HepG2 (cell line): ENCODE measurements at regions not wholly inside any gene's neighbourhood (a gene's known extent, or its start where the extent isn't known, plus 50 kb on each side); places are given as distances from the start of the nearest gene placed in this dataset.

Source experiments
- ATAC-seq: fragments of 200-7000 bp; cut with Tn5 transposase; 3 replicates; pipeline ENCODE4 v1.9.1; 2020; ENCODE audit warnings: mild to moderate bottlenecking, moderate library complexity
- BruUV-seq: library from RNA; stranded (reverse); fragments of 400-500 nt; replicated peaks from 2 replicates; lab custom pipeline; 2021; lab: Mats Ljungman, UMichigan
- CTCF ChIA-PET: fragments of 300-600 bp; formaldehyde crosslinking; extraction: SDS; loops from one replicate; lab custom pipeline; 2021; ENCODE audit warnings: low total read pairs, inconsistent platforms, low intra/inter-chr PET ratio; lab: Yijun Ruan, JAX
- POLR2A ChIA-PET: fragments of 350-600 bp; sonication (Branson Sonifier 250); formaldehyde crosslinking; loops from one replicate; lab custom pipeline; 2020; ENCODE audit warnings: antibody characterized with exemption, inconsistent platforms; lab: Yijun Ruan, JAX
- DNase-seq: peaks from one replicate; pipeline ENCODE4 v3.0.0-alpha.2; 2015; ENCODE audit warnings: low spot score
- FAIRE-seq: peaks from 3 replicates; lab custom pipeline; 2011; peaks lifted over from hg19 to GRCh38; lab: Jason Lieb, UNC
- H2AFZ ChIP-seq: one replicate; pipeline ENCODE4 v1.6.1; 2011; ENCODE audit warnings: low read length, inconsistent platforms
- H3K27ac ChIP-seq: fragments of 300-600 bp; 3 replicates; pipeline ENCODE4 v1.8.0; 2011; ENCODE audit warnings: mixed run types, mild to moderate bottlenecking, mixed read lengths, low read length, inconsistent platforms; ENCODE audit not compliant: insufficient read depth; ENCODE audit errors: extremely low read length
- H3K27me3 ChIP-seq, 2 experiments: fragments of 200-600 bp in 1 of 2; 2 replicates in 1 of 2; 3 replicates in 1 of 2; pipeline versions ENCODE4 v1.6.0 to v1.8.0; 2011; ENCODE audit warnings: low read length in 2 of 2, mild to moderate bottlenecking in 2 of 2, moderate library complexity in 2 of 2, inconsistent platforms in 1 of 2; ENCODE audit not compliant: insufficient read depth in 2 of 2, control insufficient read depth in 1 of 2
- H3K36me3 ChIP-seq, 2 experiments: fragments of 200-600 bp in 1 of 2; replicated peaks in 1 of 2; 2 replicates in 1 of 2; 3 replicates in 1 of 2; pipeline versions ENCODE4 v1.5.1 to v1.8.0; 2011; ENCODE audit warnings: low read length in 2 of 2, inconsistent platforms in 1 of 2; ENCODE audit not compliant: insufficient read depth in 2 of 2, control insufficient read depth in 1 of 2
- H3K4me1 ChIP-seq: 2 replicates; pipeline ENCODE4 v1.5.1; 2012; ENCODE audit warnings: low read length, inconsistent platforms; ENCODE audit not compliant: insufficient read depth
- H3K4me2 ChIP-seq: 2 replicates; pipeline ENCODE4 v1.6.0; 2011; ENCODE audit warnings: low read depth, low read length, inconsistent platforms
- H3K4me3 ChIP-seq, 3 experiments: fragments of 200-600 bp in 1 of 3; sonication (generic), shearing (Covaris generic) in 1 of 3; replicated peaks in 1 of 3; 2 replicates each; pipeline ENCODE4 v1.5.1; 2011 to 2016; ENCODE audit warnings: low read length in 3 of 3, inconsistent platforms in 2 of 3, low read depth in 2 of 3, mild to moderate bottlenecking in 2 of 3, control low read depth in 1 of 3, mixed read lengths in 1 of 3; ENCODE audit not compliant: insufficient read depth in 1 of 3
- H3K79me2 ChIP-seq: one replicate; pipeline ENCODE4 v1.6.1; 2011; ENCODE audit warnings: low read length, inconsistent platforms; ENCODE audit not compliant: insufficient read depth
- H3K9ac ChIP-seq: 2 replicates; pipeline ENCODE4 v1.6.0; 2011; ENCODE audit warnings: mild to moderate bottlenecking, low read depth, low read length, inconsistent platforms; ENCODE audit not compliant: insufficient read depth
- H3K9me3 ChIP-seq: 2 replicates; pipeline ENCODE4 v1.5.1; 2012; ENCODE audit warnings: mild to moderate bottlenecking, low read length
- H4K20me1 ChIP-seq: 2 replicates; pipeline ENCODE4 v1.6.0; 2011; ENCODE audit warnings: inconsistent platforms, mild to moderate bottlenecking, low read length, moderate library complexity; ENCODE audit not compliant: insufficient read depth
- ASH2L ChIP-seq: fragments of 300-600, 200-600 bp; sonication (generic); IDR thresholded peaks from 2 replicates; pipeline ENCODE4 v1.7.0; 2017; ENCODE audit warnings: low read depth, mild to moderate bottlenecking, moderate library complexity, mixed read lengths, low read length; ENCODE audit not compliant: insufficient read length
- EHMT2 ChIP-seq: fragments of 200-600 bp; sonication (generic); IDR thresholded peaks from 2 replicates; pipeline ENCODE4 v1.7.0; 2017; ENCODE audit warnings: antibody characterized with exemption, low read depth, low read length, borderline replicate concordance
- HNF1B ChIP-seq: sonication (generic); formaldehyde crosslinking; IDR thresholded peaks from 2 replicates; pipeline ENCODE4 v1.5.1; 2020; ENCODE audit warnings: mild to moderate bottlenecking, moderate library complexity, missing genetic modification reagents
- HNF4A ChIP-seq: sonication (generic); formaldehyde crosslinking; IDR thresholded peaks from 2 replicates; pipeline ENCODE4 v1.4.0; 2020; ENCODE audit warnings: missing genetic modification reagents
- KLF16 ChIP-seq, 2 experiments: sonication (generic) in 1 of 2; formaldehyde crosslinking in 1 of 2; IDR thresholded peaks; 2 replicates each; pipeline versions ENCODE4 v1.6.1 to v1.8.0; 2016 to 2023; ENCODE audit warnings: missing genetic modification reagents in 2 of 2, missing compliant biosample characterization in 1 of 2
- RBM22 ChIP-seq: fragments of 200-400 bp; formaldehyde crosslinking; optimal IDR thresholded peaks from 2 replicates; pipeline ENCODE3; 2017; ENCODE audit warnings: mild to moderate bottlenecking, low read length, moderate library complexity
- RCOR2 ChIP-seq: IDR thresholded peaks from 2 replicates; pipeline ENCODE4 v1.6.1; 2016; ENCODE audit warnings: missing biosample characterization, missing genetic modification reagents
- SMAD3 ChIP-seq: sonication (generic); formaldehyde crosslinking; IDR thresholded peaks from 2 replicates; pipeline ENCODE4 v1.4.0; 2020; ENCODE audit warnings: missing genetic modification reagents
- SNRNP70 ChIP-seq: fragments of 200-400 bp; formaldehyde crosslinking; IDR thresholded peaks from 2 replicates; pipeline ENCODE4 v1.6.1; 2017; ENCODE audit warnings: mild to moderate bottlenecking, low read depth, low read length, moderate library complexity
- TAF1 ChIP-seq: sonication (generic); formaldehyde crosslinking; IDR thresholded peaks from 2 replicates; pipeline ENCODE4 v1.4.0; 2020; ENCODE audit warnings: missing genetic modification reagents
- ZFP41 ChIP-seq: sonication (generic); formaldehyde crosslinking; IDR thresholded peaks from 2 replicates; pipeline ENCODE4 v1.4.0; 2020; ENCODE audit warnings: mild to moderate bottlenecking, missing genetic modification reagents, borderline replicate concordance
- ZNF251 ChIP-seq: sonication (generic); formaldehyde crosslinking; IDR thresholded peaks from 2 replicates; pipeline ENCODE4 v1.9.0; 2021; ENCODE audit warnings: mild to moderate bottlenecking, missing genetic modification reagents
- ZNF552 ChIP-seq: sonication (generic); formaldehyde crosslinking; IDR thresholded peaks from 2 replicates; pipeline ENCODE4 v1.9.0; 2022; ENCODE audit warnings: missing genetic modification reagents, mild to moderate bottlenecking, borderline replicate concordance
- ZNF850 ChIP-seq: sonication (generic); formaldehyde crosslinking; conservative IDR thresholded peaks from 2 replicates; pipeline ENCODE4 v1.9.0; 2021; ENCODE audit warnings: mild to moderate bottlenecking, missing genetic modification reagents
- ZSCAN25 ChIP-seq: sonication (generic); formaldehyde crosslinking; IDR thresholded peaks from 2 replicates; pipeline ENCODE4 v1.8.0; 2022; ENCODE audit warnings: mild to moderate bottlenecking, missing genetic modification reagents
- ZSCAN29 ChIP-seq: sonication (generic); formaldehyde crosslinking; conservative IDR thresholded peaks from 2 replicates; pipeline ENCODE4 v1.4.0; 2020; ENCODE audit warnings: mild to moderate bottlenecking, missing genetic modification reagents
- WGBS: methylation state at CpG from one replicate; pipeline ENCODE4 v1.1.6; 2017; ENCODE audit warnings: low lambda C conversion rate; 5-methylcytosine and 5-hydroxymethylcytosine counted together
- in situ Hi-C: cut with HindIII; loops from 2 replicates; pipeline ENCODE4 v1.10.0; 2017; ENCODE audit warnings: low pct_unique_long_range_greater_than_20kb; ENCODE audit not compliant: extremely low pct_ligation_motif_present
- intact Hi-C: fragments of 100-400 bp; cut with micrococcal nuclease; formaldehyde crosslinking; loops from one replicate; pipeline ENCODE4 v1.10.0; 2022; ENCODE audit not compliant: unreplicated experiment
- TF ChIP-seq, protein P1 (sequence below): sonication (generic); formaldehyde crosslinking; IDR thresholded peaks from 2 replicates; pipeline ENCODE4 v1.5.0; 2020; ENCODE audit warnings: missing genetic modification reagents
- TF ChIP-seq, protein P2 (sequence below): sonication (generic); formaldehyde crosslinking; IDR thresholded peaks from 2 replicates; pipeline ENCODE4 v1.4.0; 2020; ENCODE audit warnings: missing genetic modification reagents

DNA sequence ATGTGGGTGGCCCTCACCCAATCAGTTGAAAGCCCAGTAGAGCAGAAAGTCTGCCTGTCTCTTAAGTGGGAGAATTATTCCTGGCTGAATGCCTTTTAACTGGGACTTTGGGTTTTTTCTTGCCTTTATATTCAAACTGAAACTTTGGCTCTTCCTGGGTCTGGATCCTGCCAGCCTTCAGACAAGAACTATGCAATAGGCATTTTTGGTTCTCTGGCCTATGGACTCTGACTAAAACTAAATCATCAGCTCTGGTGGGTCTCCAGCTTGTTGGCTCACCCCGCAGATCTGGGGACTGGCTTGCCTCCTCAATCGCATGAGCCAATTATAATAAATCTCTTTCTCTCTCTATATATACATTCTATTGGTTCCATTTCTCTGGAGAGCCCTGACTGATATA lies 173.0 kb upstream of the IGF1 start:
- no peak overlapping the region for H3K27ac ChIP-seq
- ChIA-PET POLR2A (no interaction called here), CTCF (no interaction called here)
- no peaks in the 10 kb centered on the region for H3K79me2 ChIP-seq
- H3K4me2 ChIP-seq: no peak overlapping the region
- DNase-seq (no peak), FAIRE-seq (no peak), ATAC-seq (no peak)
- peaks cover 16% of the 10 kb centered on the region for H3K9me3 ChIP-seq
- BruUV-seq: no TSS peak
- H3K4me3 ChIP-seq: no peak overlapping the region
- H4K20me1 ChIP-seq: no peaks in the 10 kb centered on the region
- intact Hi-C loops: no loop called here
- H3K4me1 ChIP-seq: no peaks in the 10 kb centered on the region
- H2AFZ ChIP-seq: no peak overlapping the region
- WGBS: 19% methylated on average over 2 of the region's 2 CpGs
- H3K27me3 ChIP-seq: no peaks in the 10 kb centered on the region; a peak in 1 of 5 replicates
- H3K36me3 ChIP-seq: no peaks in the 10 kb centered on the region
- H3K9ac ChIP-seq: no peak overlapping the region
- in situ Hi-C loops: no loop called here
- TF ChIP-seq RCOR2 (CRISPR knock-in tag) (no peak), HNF1B (no peak), ZNF850 (CRISPR knock-in tag) (no peak), ZNF251 (CRISPR knock-in tag) (no peak), KLF16 (CRISPR knock-in tag; IDR thresholded peaks at IDR 0.05) (no peak), ZSCAN25 (no peak), ZSCAN29 (CRISPR knock-in tag) (no peak), ASH2L (no peak), TAF1 (no peak), ZNF552 (no peak), ZFP41 (CRISPR knock-in tag) (no peak), SMAD3 (CRISPR knock-in tag) (no peak), RBM22 (no peak), SNRNP70 (no peak), EHMT2 (no peak), HNF4A (CRISPR knock-in tag) (no peak)
- TF ChIP-seq, protein P1, sequence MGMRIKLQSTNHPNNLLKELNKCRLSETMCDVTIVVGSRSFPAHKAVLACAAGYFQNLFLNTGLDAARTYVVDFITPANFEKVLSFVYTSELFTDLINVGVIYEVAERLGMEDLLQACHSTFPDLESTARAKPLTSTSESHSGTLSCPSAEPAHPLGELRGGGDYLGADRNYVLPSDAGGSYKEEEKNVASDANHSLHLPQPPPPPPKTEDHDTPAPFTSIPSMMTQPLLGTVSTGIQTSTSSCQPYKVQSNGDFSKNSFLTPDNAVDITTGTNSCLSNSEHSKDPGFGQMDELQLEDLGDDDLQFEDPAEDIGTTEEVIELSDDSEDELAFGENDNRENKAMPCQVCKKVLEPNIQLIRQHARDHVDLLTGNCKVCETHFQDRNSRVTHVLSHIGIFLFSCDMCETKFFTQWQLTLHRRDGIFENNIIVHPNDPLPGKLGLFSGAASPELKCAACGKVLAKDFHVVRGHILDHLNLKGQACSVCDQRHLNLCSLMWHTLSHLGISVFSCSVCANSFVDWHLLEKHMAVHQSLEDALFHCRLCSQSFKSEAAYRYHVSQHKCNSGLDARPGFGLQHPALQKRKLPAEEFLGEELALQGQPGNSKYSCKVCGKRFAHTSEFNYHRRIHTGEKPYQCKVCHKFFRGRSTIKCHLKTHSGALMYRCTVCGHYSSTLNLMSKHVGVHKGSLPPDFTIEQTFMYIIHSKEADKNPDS (CRISPR knock-in tag): no peak
- TF ChIP-seq, protein P2, sequence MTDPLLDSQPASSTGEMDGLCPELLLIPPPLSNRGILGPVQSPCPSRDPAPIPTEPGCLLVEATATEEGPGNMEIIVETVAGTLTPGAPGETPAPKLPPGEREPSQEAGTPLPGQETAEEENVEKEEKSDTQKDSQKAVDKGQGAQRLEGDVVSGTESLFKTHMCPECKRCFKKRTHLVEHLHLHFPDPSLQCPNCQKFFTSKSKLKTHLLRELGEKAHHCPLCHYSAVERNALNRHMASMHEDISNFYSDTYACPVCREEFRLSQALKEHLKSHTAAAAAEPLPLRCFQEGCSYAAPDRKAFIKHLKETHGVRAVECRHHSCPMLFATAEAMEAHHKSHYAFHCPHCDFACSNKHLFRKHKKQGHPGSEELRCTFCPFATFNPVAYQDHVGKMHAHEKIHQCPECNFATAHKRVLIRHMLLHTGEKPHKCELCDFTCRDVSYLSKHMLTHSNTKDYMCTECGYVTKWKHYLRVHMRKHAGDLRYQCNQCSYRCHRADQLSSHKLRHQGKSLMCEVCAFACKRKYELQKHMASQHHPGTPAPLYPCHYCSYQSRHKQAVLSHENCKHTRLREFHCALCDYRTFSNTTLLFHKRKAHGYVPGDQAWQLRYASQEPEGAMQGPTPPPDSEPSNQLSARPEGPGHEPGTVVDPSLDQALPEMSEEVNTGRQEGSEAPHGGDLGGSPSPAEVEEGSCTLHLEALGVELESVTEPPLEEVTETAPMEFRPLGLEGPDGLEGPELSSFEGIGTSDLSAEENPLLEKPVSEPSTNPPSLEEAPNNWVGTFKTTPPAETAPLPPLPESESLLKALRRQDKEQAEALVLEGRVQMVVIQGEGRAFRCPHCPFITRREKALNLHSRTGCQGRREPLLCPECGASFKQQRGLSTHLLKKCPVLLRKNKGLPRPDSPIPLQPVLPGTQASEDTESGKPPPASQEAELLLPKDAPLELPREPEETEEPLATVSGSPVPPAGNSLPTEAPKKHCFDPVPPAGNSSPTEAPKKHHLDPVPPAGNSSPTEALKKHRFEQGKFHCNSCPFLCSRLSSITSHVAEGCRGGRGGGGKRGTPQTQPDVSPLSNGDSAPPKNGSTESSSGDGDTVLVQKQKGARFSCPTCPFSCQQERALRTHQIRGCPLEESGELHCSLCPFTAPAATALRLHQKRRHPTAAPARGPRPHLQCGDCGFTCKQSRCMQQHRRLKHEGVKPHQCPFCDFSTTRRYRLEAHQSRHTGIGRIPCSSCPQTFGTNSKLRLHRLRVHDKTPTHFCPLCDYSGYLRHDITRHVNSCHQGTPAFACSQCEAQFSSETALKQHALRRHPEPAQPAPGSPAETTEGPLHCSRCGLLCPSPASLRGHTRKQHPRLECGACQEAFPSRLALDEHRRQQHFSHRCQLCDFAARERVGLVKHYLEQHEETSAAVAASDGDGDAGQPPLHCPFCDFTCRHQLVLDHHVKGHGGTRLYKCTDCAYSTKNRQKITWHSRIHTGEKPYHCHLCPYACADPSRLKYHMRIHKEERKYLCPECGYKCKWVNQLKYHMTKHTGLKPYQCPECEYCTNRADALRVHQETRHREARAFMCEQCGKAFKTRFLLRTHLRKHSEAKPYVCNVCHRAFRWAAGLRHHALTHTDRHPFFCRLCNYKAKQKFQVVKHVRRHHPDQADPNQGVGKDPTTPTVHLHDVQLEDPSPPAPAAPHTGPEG (CRISPR knock-in tag): no peak
